HG03196 (cell line): ENCODE measurements at regions not wholly inside any gene's neighbourhood (a gene's known extent, or its start where the extent isn't known, plus 50 kb on each side); places are given as distances from the start of the nearest gene placed in this dataset.
"Not testable (repeated sequence)": the region's sequence is repeated elsewhere in the genome, so short reads cannot be mapped to it uniquely, and the experiment has no call there.

ENCODE experiments used
- ATAC-seq: cut with Tn5 transposase; IDR thresholded peaks from one replicate; pipeline ENCODE4 v1.9.1; 2021; ENCODE audit not compliant: unreplicated experiment

GRCh38 chr12:97711392-97711791 is 248.8 kb downstream of the RMST start:
- ATAC-seq, result no peak

DNA sequence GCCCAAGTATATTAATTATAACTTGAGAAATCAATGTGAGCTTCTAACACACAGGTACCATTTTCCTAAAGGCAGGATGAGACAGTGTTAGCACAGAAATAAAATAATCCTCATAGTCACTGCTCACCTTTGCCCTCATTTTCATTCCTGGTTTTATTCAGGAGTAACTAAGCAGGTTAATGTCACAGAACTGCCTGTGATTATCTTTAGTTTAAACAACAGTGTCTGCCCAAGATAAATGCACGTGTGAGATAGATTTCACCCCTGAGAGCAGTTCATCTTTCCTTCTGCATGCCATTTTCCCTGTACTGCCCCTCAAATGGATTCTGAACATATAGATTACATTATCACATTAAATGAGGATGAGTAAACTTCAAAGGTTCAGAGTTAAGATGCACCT is 250.7 kb downstream of the RMST start:
- ATAC-seq, result no peak

DNA sequence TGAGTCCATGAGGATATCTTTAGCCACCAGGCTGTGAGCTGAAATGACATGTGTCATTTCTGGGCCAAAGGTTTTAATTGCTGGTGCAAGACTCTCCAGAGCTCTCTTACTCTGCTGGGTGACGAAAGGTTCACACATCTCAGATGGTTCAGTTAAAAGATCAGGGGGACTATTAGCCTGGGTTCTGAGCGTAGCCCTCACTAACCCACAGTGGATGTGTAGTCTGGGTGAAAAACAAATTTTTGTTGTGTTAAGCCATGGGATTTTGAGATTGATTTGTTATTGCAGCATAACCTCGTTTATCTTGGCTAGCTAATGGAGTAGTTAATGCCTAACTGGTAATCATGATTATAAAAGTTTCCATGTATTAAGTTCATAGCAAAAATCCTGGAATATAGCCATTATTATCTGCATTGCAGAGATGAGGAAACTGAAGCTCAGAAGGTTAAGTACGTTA is 251.5 kb downstream of the RMST start:
- ATAC-seq, result no peak

- no peak for ATAC-seq
Measured at GRCh38 chr12:97716356-97716755, 253.8 kb downstream of the RMST start.

DNA sequence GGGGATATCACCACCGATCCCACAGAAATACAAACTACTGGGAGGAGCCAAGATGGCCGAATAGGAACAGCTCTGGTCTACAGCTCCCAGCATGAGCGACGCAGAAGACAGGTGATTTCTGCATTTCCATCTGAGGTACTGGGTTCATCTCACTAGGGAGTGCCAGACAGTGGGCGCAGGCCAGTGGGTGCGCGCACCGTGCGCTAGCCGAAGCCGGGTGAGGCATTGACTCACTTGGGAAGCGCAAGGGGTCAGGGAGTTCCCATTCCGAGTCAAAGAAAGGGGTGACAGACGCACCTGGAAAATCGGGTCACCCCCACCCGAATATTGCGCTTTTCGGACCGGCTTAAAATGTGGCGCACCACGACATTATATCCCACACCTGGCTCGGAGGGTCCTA is 261.2 kb downstream of the RMST start:
- ATAC-seq, result not testable (repeated sequence)

- ATAC-seq, result no peak
Measured at GRCh38 chr12:97745406-97746101, 282.9 kb downstream of the RMST start.

DNA sequence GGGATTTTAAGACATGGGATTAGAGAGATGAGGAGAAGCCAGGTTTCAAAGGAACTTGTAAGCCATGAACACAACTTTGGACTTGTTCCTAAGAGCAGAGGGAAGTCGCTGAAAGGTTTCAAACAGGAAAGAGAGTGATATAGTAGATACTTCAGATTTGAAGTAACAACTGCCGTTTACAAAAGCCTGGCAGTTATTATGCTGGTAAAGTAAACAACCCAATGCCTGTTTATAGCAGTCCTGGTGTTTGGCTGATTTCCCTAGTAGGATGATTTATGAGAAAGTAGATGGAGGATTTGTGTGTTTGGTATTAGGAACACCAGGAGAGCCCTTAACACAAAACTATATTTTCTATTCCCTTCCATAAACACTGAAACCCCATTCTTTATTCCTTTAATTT is 285.7 kb downstream of the RMST start:
- ATAC-seq, result no peak

GRCh38 chr12:97751704-97752103 is 289.1 kb downstream of the RMST start:
- no peak for ATAC-seq

- no peak for ATAC-seq
Measured at GRCh38 chr12:97752129-97752528, 289.5 kb downstream of the RMST start.

DNA sequence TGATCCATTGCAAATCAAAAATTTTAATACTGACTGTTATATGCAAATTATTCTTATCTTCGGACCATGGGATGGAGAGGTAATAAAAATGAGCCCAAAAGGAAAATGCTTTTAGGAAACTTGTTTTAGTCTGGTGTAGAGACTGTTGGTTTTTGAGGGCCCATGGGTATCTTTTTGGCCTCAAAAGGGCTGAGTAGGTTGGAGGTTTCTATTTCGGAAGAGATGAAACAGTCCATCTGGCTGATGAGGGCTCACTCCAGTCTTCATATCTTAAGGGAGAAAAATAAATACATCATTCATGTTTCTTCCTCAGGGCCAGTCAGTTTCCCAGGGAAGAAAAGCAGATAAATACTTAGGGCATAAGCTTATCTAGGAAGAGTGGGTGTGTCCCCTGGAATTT is 290.7 kb downstream of the RMST start:
- ATAC-seq, result no peak

GRCh38 chr12:97754306-97754705 is 291.7 kb downstream of the RMST start:
- ATAC-seq, result no peak

- no peak for ATAC-seq
Measured at GRCh38 chr12:97756066-97756666, 293.6 kb downstream of the RMST start.

GRCh38 chr12:97756741-97757140 is 294.1 kb downstream of the RMST start:
- ATAC-seq, result no peak

GRCh38 chr12:97757481-97758193 is 295.0 kb downstream of the RMST start:
- ATAC-seq, result no peak

GRCh38 chr12:97758194-97758501 is 295.5 kb downstream of the RMST start:
- ATAC-seq, result no peak

GRCh38 chr12:97758586-97758985 is 296.0 kb downstream of the RMST start:
- no peak for ATAC-seq

GRCh38 chr12:97760601-97761000 is 298.0 kb downstream of the RMST start:
- no peak for ATAC-seq

- no peak for ATAC-seq
Measured at GRCh38 chr12:97763113-97763512, 300.5 kb downstream of the RMST start.

DNA sequence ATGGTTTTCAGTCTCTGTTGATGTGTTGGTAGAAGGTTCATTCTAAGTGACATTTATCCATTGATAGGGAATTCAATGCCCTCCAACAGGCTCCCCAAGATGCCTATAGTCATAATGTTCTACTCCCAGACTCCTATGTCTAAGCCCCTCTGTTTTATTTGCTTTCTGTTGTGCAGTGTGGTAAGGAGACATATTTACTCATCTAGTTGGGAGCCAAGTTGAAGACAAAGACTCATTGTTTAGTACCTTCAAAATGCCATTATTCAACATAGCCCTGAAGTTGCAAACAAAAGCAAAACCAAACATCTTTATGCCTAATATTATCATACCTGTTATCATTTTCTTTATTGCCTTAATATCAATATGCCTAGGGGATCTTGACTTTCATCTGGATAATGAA is 302.1 kb downstream of the RMST start:
- no peak for ATAC-seq

DNA sequence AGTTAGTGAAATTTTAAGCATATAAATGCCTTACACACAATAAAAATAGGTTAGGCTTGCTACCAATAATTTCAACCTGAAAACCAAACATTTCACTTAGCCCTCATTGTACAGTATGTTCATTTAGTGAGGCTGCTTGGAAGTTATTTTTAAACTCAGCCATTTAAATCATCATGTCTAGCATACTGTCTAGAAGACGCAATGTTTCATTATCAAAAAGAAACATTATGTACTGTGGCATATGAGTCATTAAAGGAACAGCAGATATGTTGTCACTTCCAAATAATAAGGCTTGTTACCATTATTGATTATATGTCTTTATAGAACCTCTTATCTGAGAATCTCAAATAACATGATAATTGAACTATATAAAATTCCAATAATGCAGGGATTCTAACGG is 304.7 kb downstream of the RMST start:
- ATAC-seq, result no peak

DNA sequence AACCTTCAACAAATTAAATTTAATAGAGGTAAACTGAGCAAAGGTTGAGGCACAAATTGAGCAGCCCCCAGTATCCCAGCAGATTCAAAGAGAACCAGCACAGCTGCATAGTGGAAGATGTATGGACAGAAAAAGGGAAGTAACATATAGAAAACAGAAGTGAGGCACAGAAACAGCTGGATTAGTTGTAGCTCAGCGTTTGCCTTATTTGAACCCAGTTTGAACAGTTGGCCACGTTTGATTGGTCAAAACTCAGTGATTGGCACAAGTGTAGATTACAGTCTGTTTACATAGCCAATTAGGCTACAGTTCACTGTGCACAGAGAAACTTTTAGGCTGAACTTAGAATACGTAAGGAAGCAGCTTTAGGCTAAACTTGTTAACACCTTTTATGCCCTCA is 315.5 kb downstream of the RMST start:
- no peak for ATAC-seq

GRCh38 chr12:97781342-97781741 is 318.7 kb downstream of the RMST start:
- no peak for ATAC-seq
